IgD-negative memory B cell (primary cell): ENCODE measurements at regions not wholly inside any gene's neighbourhood (a gene's known extent, or its start where the extent isn't known, plus 50 kb on each side); places are given as distances from the start of the nearest gene placed in this dataset.

Source experiments
- H3K27ac Mint-ChIP-seq, 3 donors: one replicate each; pipeline ENCODE4 v1.8.0; 2020 to 2022; ENCODE audit warnings: mild to moderate bottlenecking in 3 of 3, mixed read lengths in 3 of 3, moderate library complexity in 1 of 3
- H3K27me3 Mint-ChIP-seq: one replicate; pipeline ENCODE4 v1.8.0; 2021; ENCODE audit warnings: mixed read lengths
- H3K36me3 Mint-ChIP-seq: one replicate; pipeline ENCODE4 v1.8.0; 2020; ENCODE audit warnings: mild to moderate bottlenecking, mixed read lengths
- H3K4me1 Mint-ChIP-seq, 3 donors: one replicate each; pipeline ENCODE4 v1.8.0; 2020 to 2022; ENCODE audit warnings: mixed read lengths in 3 of 3, mild to moderate bottlenecking in 1 of 3
- H3K4me3 Mint-ChIP-seq, 4 donors: one replicate each; pipeline ENCODE4 v1.8.0; 2020 to 2022; ENCODE audit warnings: mild to moderate bottlenecking in 4 of 4, mixed read lengths in 4 of 4, moderate library complexity in 3 of 4
- H3K9me3 Mint-ChIP-seq, 3 donors: one replicate each; pipeline ENCODE4 v1.8.0; 2020 to 2021; ENCODE audit warnings: mixed read lengths in 3 of 3, mild to moderate bottlenecking in 1 of 3

DNA sequence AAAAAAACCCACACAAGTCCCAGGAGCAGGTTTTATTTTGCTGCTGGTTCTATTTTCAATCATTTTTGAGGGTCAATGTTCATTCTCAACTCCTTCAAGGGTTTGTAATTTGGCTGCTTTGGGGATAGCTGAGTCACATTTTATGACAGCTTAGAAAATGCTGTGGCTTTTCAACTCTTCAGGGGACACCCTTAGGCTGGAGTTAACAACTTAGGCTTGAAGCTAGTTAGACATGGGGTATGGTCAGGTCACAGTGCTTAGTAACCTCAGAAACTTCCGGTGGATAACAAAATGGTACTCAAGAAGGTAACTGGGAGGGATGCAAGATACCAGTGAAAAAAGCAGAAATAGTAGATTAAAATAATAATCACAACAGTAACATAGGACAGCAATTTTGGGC lies 308.8 kb downstream of the HHIPL2 start:
- Mint-ChIP-seq H3K27ac (no peak overlapping the region), H3K27me3 (no peaks in the 10 kb centered on the region), H3K4me1 (no peaks in the 10 kb centered on the region), H3K36me3 (peaks cover 1% of the 10 kb centered on the region), H3K4me3 (no peak overlapping the region), H3K9me3 (no peaks in the 10 kb centered on the region)

DNA sequence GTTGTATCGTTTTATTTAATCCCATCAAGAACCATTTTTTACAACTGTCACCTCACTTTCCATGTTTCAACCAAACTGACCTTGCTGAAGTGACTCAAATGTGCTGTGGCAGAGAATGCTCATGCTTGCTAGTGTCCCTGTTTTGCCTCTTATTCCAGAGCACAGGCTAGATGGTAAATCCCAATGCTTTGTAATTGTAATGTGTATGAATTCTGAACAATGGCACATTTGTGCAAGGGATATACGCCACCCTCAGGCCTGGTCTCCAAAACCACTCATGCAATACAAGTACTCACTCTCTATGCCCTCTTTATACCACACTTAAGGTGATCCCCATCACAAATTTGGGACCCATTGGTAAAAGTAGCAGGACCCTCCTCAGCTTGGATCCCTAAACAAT lies 313.6 kb downstream of the HHIPL2 start:
- peaks cover 1% of the 10 kb centered on the region for H3K36me3 Mint-ChIP-seq
- no peak overlapping the region for H3K27ac Mint-ChIP-seq
- no peak overlapping the region for H3K4me3 Mint-ChIP-seq
- peaks cover 2% of the 10 kb centered on the region for H3K27me3 Mint-ChIP-seq
- H3K9me3 Mint-ChIP-seq, result no peaks in the 10 kb centered on the region
- H3K4me1 Mint-ChIP-seq, result no peaks in the 10 kb centered on the region

- no peaks in the 10 kb centered on the region for H3K9me3 Mint-ChIP-seq
- peaks cover 2% of the 10 kb centered on the region for H3K27me3 Mint-ChIP-seq
- H3K4me3 Mint-ChIP-seq, result no peak overlapping the region
- no peak overlapping the region for H3K27ac Mint-ChIP-seq
- no peaks in the 10 kb centered on the region for H3K4me1 Mint-ChIP-seq
- H3K36me3 Mint-ChIP-seq, result no peaks in the 10 kb centered on the region
These were observed 314.3 kb downstream of the HHIPL2 start for GRCh38 chr1:222233444-222234158.

DNA sequence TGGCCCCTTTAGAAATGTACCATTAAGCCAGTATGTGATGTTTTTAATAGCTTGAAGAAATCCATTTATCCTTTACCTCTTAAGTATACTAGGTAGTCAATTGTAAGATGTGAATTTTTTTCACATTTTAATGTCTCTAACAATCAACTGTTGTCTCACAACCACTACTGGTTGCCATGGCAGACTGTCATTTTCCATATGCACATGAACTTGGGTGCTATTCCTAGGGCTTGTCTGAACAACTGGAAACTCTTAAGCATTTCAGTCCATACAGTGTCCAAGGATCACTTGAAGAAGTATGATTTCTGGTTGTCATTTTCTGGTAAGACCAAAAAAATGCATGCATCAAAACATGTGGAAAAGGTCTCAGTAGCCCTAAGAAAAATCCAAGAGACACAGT lies 315.1 kb downstream of the HHIPL2 start:
- Mint-ChIP-seq H3K4me3 (no peak overlapping the region), H3K36me3 (no peaks in the 10 kb centered on the region), H3K27me3 (peaks cover 2% of the 10 kb centered on the region), H3K9me3 (peaks cover 0 to 6% (median 0%) of the 10 kb centered on the region in 3 donors), H3K4me1 (no peaks in the 10 kb centered on the region), H3K27ac (no peak overlapping the region)

- Mint-ChIP-seq H3K27ac (no peak overlapping the region), H3K36me3 (no peaks in the 10 kb centered on the region), H3K4me3 (no peak overlapping the region), H3K4me1 (no peaks in the 10 kb centered on the region), H3K27me3 (peaks cover 4% of the 10 kb centered on the region), H3K9me3 (peaks cover 0 to 13% (median 2%) of the 10 kb centered on the region in 3 donors)
These were observed 318.1 kb downstream of the HHIPL2 start for GRCh38 chr1:222229672-222230312.

DNA sequence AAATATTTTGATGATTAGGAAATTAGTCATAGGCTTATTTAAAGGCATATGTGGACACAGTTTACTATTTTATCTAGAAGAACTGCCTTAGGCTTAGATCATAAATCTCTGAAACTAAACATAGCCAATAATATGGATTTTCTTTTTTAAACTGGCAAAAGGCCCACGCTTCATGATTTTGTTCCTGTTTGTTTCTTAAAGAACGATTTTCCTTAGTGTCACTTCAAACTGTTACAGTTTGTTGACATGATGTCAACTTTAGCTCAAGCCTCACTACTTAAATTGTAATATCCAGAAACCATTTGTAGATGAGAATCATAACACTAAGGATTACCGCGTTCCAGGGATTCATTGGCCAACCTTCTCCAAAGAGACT lies 322.6 kb downstream of the HHIPL2 start:
- Mint-ChIP-seq H3K4me3 (no peak overlapping the region), H3K36me3 (no peaks in the 10 kb centered on the region), H3K27ac (no peak overlapping the region), H3K4me1 (no peaks in the 10 kb centered on the region), H3K27me3 (peaks cover 8% of the 10 kb centered on the region), H3K9me3 (peaks cover 2 to 13% (median 3%) of the 10 kb centered on the region in 3 donors)

DNA sequence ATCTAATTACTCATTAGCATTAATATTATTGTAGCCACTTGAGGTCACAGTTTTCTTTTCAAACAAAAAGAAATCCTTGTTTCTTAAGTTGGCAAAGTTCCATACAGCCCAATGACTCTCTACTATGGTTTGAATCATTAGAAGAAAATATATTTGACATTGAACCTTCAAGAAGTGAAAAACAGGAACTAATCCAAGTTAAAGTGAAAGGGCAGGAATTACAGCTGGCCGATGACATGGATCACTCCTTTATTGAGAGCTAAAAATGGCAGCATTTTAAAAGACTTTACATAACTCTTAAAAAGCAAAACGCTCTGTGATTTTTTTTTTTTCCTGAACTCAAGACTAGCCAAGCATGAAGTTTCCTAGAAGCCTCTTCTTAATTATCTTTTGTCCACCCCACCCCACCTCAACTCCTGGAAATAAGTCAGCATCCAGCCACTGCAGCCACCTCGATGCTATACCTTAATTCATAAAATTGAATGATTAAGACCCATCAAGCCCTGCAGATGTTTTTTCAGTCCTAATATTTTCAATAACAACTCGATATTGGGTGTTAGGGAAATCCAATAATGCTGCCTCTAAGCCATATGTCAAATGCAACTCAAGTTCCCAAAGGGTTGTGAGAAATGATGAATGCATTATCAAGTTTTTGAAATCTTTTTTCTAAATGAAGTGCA lies 323.1 kb downstream of the HHIPL2 start:
- Mint-ChIP-seq H3K36me3 (peaks cover 2% of the 10 kb centered on the region), H3K9me3 (peaks cover 2 to 17% (median 6%) of the 10 kb centered on the region in 3 donors), H3K4me1 (no peaks in the 10 kb centered on the region), H3K4me3 (no peak overlapping the region), H3K27me3 (peaks cover 8% of the 10 kb centered on the region), H3K27ac (no peak overlapping the region)

DNA sequence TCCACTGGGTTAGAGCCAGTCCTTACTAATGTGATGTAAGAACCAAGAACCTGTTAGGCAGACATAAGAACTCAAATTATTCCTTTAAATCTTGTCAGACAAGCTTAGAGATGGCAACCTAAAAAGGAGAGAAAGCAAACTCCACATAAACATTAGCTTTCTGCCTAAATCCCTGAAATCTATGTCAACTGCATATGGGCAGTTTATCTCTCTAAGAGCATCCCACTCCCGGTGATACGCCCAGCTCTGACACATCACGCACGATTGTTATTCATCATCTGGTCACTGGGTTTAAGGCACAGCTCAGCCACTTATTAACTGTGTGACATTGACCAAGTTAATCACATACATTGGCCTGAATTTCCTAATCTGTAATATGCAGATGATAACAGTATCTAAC lies 323.7 kb downstream of the HHIPL2 start:
- peaks cover 2 to 18% (median 6%) of the 10 kb centered on the region in 3 donors for H3K9me3 Mint-ChIP-seq
- peaks cover 2% of the 10 kb centered on the region for H3K36me3 Mint-ChIP-seq
- no peaks in the 10 kb centered on the region for H3K4me1 Mint-ChIP-seq
- H3K4me3 Mint-ChIP-seq, result no peak overlapping the region
- H3K27me3 Mint-ChIP-seq, result peaks cover 8% of the 10 kb centered on the region
- H3K27ac Mint-ChIP-seq, result no peak overlapping the region

GRCh38 chr1:222223010-222223409 lies 324.9 kb downstream of the HHIPL2 start:
- peaks cover 2 to 14% (median 6%) of the 10 kb centered on the region in 3 donors for H3K9me3 Mint-ChIP-seq
- H3K4me3 Mint-ChIP-seq, result no peak overlapping the region
- H3K36me3 Mint-ChIP-seq, result peaks cover 2% of the 10 kb centered on the region
- H3K27ac Mint-ChIP-seq, result no peak overlapping the region
- H3K4me1 Mint-ChIP-seq, result no peaks in the 10 kb centered on the region
- peaks cover 8% of the 10 kb centered on the region for H3K27me3 Mint-ChIP-seq

GRCh38 chr1:222216255-222216754 lies 331.6 kb downstream of the HHIPL2 start:
- H3K36me3 Mint-ChIP-seq, result peaks cover 2% of the 10 kb centered on the region
- peaks cover 0 to 6% (median 0%) of the 10 kb centered on the region in 3 donors for H3K4me1 Mint-ChIP-seq
- H3K4me3 Mint-ChIP-seq, result no peak overlapping the region
- H3K9me3 Mint-ChIP-seq, result peaks cover 0 to 6% (median 5%) of the 10 kb centered on the region in 3 donors
- no peak overlapping the region for H3K27ac Mint-ChIP-seq
- H3K27me3 Mint-ChIP-seq, result peaks cover 9% of the 10 kb centered on the region

DNA sequence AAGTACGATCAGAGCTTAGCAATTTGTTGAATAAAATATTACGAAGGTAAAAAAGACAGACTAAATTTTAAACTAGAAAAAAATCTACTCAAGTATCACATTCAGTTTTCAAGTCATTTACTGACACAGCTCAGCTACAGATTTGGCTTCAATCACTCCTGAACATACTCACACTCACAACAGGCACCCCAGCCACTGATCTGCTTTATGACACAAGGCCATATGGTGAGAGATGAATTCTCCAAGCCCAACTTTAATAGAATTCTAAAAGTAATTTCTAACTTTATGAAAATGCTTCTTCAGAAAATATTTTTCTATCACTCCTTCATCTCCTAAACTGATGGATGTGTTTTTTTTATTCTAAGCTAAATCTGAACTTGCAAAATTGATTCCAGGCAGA lies 337.1 kb downstream of the HHIPL2 start:
- Mint-ChIP-seq H3K27me3 (peaks cover 2% of the 10 kb centered on the region), H3K4me1 (no peaks in the 10 kb centered on the region), H3K27ac (no peak overlapping the region), H3K36me3 (no peaks in the 10 kb centered on the region), H3K4me3 (no peak overlapping the region), H3K9me3 (no peaks in the 10 kb centered on the region)

- H3K36me3 Mint-ChIP-seq, result no peaks in the 10 kb centered on the region
- H3K4me1 Mint-ChIP-seq, result no peaks in the 10 kb centered on the region
- H3K27me3 Mint-ChIP-seq, result no peaks in the 10 kb centered on the region
- H3K4me3 Mint-ChIP-seq, result no peak overlapping the region
- H3K9me3 Mint-ChIP-seq, result no peaks in the 10 kb centered on the region
- peak overlapping the region in 1 of 3 donors; percentile 53 for H3K27ac Mint-ChIP-seq
These were observed 343.4 kb downstream of the HHIPL2 start for GRCh38 chr1:222204475-222204874.

GRCh38 chr1:222202831-222203230 lies 345.1 kb downstream of the HHIPL2 start:
- no peaks in the 10 kb centered on the region for H3K27me3 Mint-ChIP-seq
- no peaks in the 10 kb centered on the region for H3K36me3 Mint-ChIP-seq
- H3K9me3 Mint-ChIP-seq, result no peaks in the 10 kb centered on the region
- no peaks in the 10 kb centered on the region for H3K4me1 Mint-ChIP-seq
- H3K4me3 Mint-ChIP-seq, result no peak overlapping the region
- no peak overlapping the region for H3K27ac Mint-ChIP-seq

GRCh38 chr1:222196736-222197135 lies 351.2 kb downstream of the HHIPL2 start:
- Mint-ChIP-seq H3K27ac (no peak overlapping the region), H3K4me3 (no peak overlapping the region)

GRCh38 chr1:222196288-222196687 lies 351.6 kb downstream of the HHIPL2 start:
- no peak overlapping the region for H3K4me3 Mint-ChIP-seq

More at GRCh38 chr1:222196736-222197135, 351.2 kb downstream of the HHIPL2 start:
- H3K27me3 Mint-ChIP-seq, result no peaks in the 10 kb centered on the region
- no peaks in the 10 kb centered on the region for H3K36me3 Mint-ChIP-seq
- no peaks in the 10 kb centered on the region for H3K4me1 Mint-ChIP-seq
- peaks cover 0 to 2% (median 0%) of the 10 kb centered on the region in 3 donors for H3K9me3 Mint-ChIP-seq

More at GRCh38 chr1:222196288-222196687, 351.6 kb downstream of the HHIPL2 start:
- no peaks in the 10 kb centered on the region for H3K27me3 Mint-ChIP-seq
- H3K9me3 Mint-ChIP-seq, result peaks cover 0 to 3% (median 0%) of the 10 kb centered on the region in 3 donors
- H3K27ac Mint-ChIP-seq, result no peak overlapping the region
- H3K4me1 Mint-ChIP-seq, result no peaks in the 10 kb centered on the region
- no peaks in the 10 kb centered on the region for H3K36me3 Mint-ChIP-seq
